SK-N-SH treated with all-trans-retinoic acid at 6 μM for 48 hours (cell line): ENCODE measurements at regions not wholly inside any gene's neighbourhood (a gene's known extent, or its start where the extent isn't known, plus 50 kb on each side); places are given as distances from the start of the nearest gene placed in this dataset.

ENCODE experiments used
- BACH2 ChIP-seq: fragments of 250-450 bp; sonication (Bioruptor Pico); IDR thresholded peaks from 2 replicates; pipeline ENCODE4 v1.9.0; 2021; ENCODE audit warnings: mild to moderate bottlenecking, borderline replicate concordance
- CSDC2 ChIP-seq: fragments of 250-450 bp; sonication (Bioruptor Pico); IDR thresholded peaks from 2 replicates; pipeline ENCODE4 v1.5.0; 2020; ENCODE audit warnings: mild to moderate bottlenecking, moderate library complexity
- ESRRG ChIP-seq: fragments of 250-450 bp; sonication (Bioruptor Pico); IDR thresholded peaks from 2 replicates; pipeline ENCODE4 v1.6.1; 2021; ENCODE audit warnings: mild to moderate bottlenecking
- RARB ChIP-seq: fragments of 250-450 bp; sonication (Bioruptor Pico); IDR thresholded peaks from 2 replicates; pipeline ENCODE4 v1.8.0; 2021; ENCODE audit warnings: mild to moderate bottlenecking, moderate library complexity
- TOX ChIP-seq: fragments of 250-450 bp; sonication (Bioruptor Pico); IDR thresholded peaks from 2 replicates; pipeline ENCODE4 v1.8.0; 2021; ENCODE audit warnings: mild to moderate bottlenecking, moderate library complexity, borderline replicate concordance
- ZFP30 ChIP-seq: fragments of 450-650 bp; formaldehyde crosslinking; IDR thresholded peaks from 2 replicates; pipeline ENCODE4 v1.5.0; 2022; ENCODE audit warnings: mild to moderate bottlenecking, moderate library complexity

GRCh38 chr13:105721016-105721415 is 814.4 kb downstream of the EFNB2 start:
- no peak for TF ChIP-seq RARB (CRISPR knock-in tag)
- no peak for TF ChIP-seq TOX
- TF ChIP-seq CSDC2 (CRISPR knock-in tag): no peak
- TF ChIP-seq ZFP30 (CRISPR knock-in tag): no peak
- TF ChIP-seq ESRRG (CRISPR knock-in tag): no peak
- no peak for TF ChIP-seq BACH2
